ENCODE measurements at regions not wholly inside any gene's neighbourhood (a gene's known extent, or its start where the extent isn't known, plus 50 kb on each side); places are given as distances from the start of the nearest gene placed in this dataset.

DNA sequence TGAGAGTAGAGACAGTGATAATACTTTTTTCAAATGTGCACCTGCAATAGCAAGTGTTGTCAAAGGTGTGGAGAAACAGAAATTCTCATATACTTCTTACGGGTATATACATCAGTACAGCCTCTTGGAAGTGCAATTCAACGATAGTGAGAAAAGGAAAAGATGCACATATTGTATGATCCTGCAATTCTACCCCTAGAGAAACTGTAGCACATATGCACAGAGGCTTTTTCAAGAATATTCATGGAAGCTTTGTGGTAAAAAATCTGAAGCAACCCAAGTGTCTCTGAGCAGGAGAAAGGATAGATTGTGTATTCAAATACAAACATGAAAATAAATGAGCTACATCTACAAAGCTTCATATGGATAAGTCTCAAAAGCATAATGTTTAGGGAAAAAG is 94.7 kb upstream of the PREP start:
- H3K36me3 ChIP-seq = no peaks in the 10 kb centered on the region
- H3K9me3 ChIP-seq = no peaks in the 10 kb centered on the region
- TF ChIP-seq, protein P1, sequence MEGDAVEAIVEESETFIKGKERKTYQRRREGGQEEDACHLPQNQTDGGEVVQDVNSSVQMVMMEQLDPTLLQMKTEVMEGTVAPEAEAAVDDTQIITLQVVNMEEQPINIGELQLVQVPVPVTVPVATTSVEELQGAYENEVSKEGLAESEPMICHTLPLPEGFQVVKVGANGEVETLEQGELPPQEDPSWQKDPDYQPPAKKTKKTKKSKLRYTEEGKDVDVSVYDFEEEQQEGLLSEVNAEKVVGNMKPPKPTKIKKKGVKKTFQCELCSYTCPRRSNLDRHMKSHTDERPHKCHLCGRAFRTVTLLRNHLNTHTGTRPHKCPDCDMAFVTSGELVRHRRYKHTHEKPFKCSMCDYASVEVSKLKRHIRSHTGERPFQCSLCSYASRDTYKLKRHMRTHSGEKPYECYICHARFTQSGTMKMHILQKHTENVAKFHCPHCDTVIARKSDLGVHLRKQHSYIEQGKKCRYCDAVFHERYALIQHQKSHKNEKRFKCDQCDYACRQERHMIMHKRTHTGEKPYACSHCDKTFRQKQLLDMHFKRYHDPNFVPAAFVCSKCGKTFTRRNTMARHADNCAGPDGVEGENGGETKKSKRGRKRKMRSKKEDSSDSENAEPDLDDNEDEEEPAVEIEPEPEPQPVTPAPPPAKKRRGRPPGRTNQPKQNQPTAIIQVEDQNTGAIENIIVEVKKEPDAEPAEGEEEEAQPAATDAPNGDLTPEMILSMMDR (IDR thresholded peaks at IDR 0.05) = no peak
- H3K4me3 ChIP-seq (ENCODE audit: low read depth in 1 of 2, low read length in 1 of 2) = no peak overlapping the region
- no peaks in the 10 kb centered on the region for H3K27me3 ChIP-seq
- H3K4me1 ChIP-seq (ENCODE audit: control insufficient read depth in 1 of 2, insufficient read depth in 1 of 2, low read depth in 1 of 2, low read length in 1 of 2) = no peaks in the 10 kb centered on the region
- no peak overlapping the region for H3K27ac ChIP-seq

DNA sequence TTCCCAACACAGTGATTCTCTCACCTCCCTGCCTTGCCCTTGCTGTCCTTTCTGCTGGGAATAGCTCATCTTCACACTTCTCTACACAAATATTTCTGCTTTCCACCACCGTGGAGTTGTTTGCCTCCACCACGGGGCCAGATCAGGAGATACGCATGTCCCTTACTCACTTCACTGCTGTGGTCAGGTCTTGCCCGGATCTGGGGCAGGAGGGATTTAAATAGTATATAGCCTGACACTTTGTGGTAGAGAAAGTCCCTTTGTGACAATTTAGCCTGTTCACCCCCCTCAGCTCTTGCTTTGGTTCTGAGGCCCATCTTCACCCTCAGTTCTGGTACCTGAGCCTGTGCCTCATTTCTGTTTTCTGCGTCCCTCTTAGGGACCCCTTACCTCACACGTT is 92.6 kb upstream of the PREP start:
- Histone ChIP-seq H3K27ac (no peak overlapping the region), H3K4me3 (ENCODE audit: low read depth in 1 of 2, low read length in 1 of 2) (no peak overlapping the region), H3K36me3 (no peaks in the 10 kb centered on the region), H3K27me3 (no peaks in the 10 kb centered on the region), H3K9me3 (no peaks in the 10 kb centered on the region), H3K4me1 (ENCODE audit: control insufficient read depth in 1 of 2, insufficient read depth in 1 of 2, low read depth in 1 of 2, low read length in 1 of 2) (no peaks in the 10 kb centered on the region)
- TF ChIP-seq, protein P1 (IDR thresholded peaks at IDR 0.05) = no peak

DNA sequence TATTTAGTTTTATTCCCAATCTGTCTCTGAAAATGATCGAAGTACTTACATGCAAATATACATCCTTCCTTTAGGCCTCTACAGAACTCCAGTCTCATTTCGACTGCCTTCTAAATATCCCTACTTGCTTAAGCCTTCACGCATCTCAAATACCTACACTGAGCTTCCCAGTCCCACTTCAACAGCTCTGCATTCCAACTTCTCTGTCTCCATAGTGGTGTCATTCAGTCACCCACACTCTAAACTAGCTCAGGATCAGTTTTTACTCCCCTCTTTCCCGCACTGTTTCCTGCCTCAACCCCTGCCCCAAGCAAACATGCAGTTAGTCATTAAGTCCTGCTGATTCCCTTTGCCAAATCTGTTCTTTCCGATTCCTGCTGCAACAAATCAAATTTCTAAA is 91.8 kb upstream of the PREP start:
- TF ChIP-seq, protein P1 (IDR thresholded peaks at IDR 0.05) = no peak
- Histone ChIP-seq H3K36me3 (no peaks in the 10 kb centered on the region), H3K9me3 (no peaks in the 10 kb centered on the region), H3K27ac (no peak overlapping the region), H3K4me1 (ENCODE audit: control insufficient read depth in 1 of 2, insufficient read depth in 1 of 2, low read depth in 1 of 2, low read length in 1 of 2) (no peaks in the 10 kb centered on the region), H3K27me3 (no peaks in the 10 kb centered on the region), H3K4me3 (ENCODE audit: low read depth in 1 of 2, low read length in 1 of 2) (no peak overlapping the region)

DNA sequence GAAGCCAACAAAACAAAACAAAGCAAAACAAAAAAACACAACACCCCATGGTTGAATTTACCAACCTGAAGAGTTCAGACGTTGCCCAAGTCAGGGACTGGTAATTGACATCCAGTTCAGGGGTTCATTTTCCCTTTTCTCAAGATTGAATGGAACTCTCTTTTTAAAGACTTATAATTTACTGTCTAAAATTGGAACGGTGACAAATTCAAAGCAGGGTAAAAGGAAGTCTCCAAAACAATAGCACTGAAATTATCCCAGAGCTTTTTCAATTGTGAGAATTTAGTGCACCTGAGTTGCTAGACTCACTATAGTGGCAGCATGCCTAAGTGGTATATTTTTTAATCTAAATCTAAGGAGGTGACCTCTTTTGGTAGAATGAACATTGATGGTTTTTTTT is 90.9 kb upstream of the PREP start:
- Histone ChIP-seq H3K9me3 (no peaks in the 10 kb centered on the region), H3K36me3 (no peaks in the 10 kb centered on the region), H3K4me1 (ENCODE audit: control insufficient read depth in 1 of 2, insufficient read depth in 1 of 2, low read depth in 1 of 2, low read length in 1 of 2) (no peaks in the 10 kb centered on the region), H3K27ac (no peak overlapping the region), H3K27me3 (no peaks in the 10 kb centered on the region), H3K4me3 (ENCODE audit: low read depth in 1 of 2, low read length in 1 of 2) (no peak overlapping the region)
- TF ChIP-seq, protein P1 (IDR thresholded peaks at IDR 0.05) = no peak

DNA sequence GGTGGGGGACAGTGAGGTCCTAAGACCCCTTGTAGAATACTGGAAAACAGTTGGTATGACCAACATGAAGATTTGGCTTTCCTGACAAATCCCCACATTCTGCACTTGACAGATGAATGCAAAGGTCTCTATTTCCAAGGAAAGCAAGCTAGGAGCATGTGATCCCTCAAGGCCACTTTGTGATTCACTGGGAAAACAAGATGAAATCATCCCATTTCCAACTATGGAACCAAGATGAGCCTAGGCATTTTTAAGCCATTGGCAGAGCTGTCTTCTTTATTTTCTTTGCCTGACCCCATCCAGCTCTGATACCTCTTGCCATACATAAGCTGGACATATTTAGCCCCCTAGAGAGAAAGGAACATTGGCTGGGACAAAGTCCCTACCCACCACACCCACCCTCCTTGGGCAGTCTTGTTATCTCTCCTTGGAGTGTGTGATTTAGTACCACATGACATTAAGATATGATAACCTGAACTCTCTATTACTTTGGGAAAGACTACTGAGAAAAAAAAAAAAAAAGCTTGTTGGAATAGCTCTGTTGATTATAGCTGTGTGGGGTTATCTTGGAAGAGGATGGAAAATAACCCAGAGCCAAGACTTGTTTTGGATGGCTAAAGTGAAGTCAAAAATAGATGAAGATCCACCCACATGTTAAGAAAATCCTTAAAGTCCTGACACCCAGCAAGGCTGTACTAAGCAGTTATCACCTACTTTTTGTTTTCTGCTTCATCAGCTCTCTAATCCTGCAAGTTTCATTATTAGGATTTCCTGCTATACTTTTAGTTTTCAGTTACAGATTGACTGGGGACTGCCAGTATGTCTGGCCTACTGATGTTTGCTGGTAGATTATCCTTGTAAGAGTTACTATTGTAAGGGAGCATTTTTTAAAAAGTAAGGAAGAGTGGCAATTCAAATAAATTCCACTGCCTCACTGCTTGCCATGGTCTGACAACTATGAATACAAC is 90.1 kb upstream of the PREP start:
- H3K4me1 ChIP-seq (ENCODE audit: control insufficient read depth in 1 of 2, insufficient read depth in 1 of 2, low read depth in 1 of 2, low read length in 1 of 2) = no peaks in the 10 kb centered on the region
- H3K27ac ChIP-seq = no peak overlapping the region
- H3K27me3 ChIP-seq = no peaks in the 10 kb centered on the region
- TF ChIP-seq, protein P1 (IDR thresholded peaks at IDR 0.05) = no peak
- H3K4me3 ChIP-seq (ENCODE audit: low read depth in 1 of 2, low read length in 1 of 2) = no peak overlapping the region
- H3K36me3 ChIP-seq = no peaks in the 10 kb centered on the region
- no peaks in the 10 kb centered on the region for H3K9me3 ChIP-seq
